Effector memory CD4-positive, alpha-beta T cell (primary cell): ENCODE measurements at regions not wholly inside any gene's neighbourhood (a gene's known extent, or its start where the extent isn't known, plus 50 kb on each side); places are given as distances from the start of the nearest gene placed in this dataset.

ENCODE experiments used
- DNase-seq, 3 donors: peaks; one replicate each; pipeline ENCODE4 v3.0.0-alpha.2; 2020
- H3K27ac ChIP-seq: 2 replicates; pipeline ENCODE4 v1.7.0; 2013; ENCODE audit warnings: mild to moderate bottlenecking, low read length, moderate library complexity; ENCODE audit not compliant: insufficient read depth, poor library complexity, severe bottlenecking
- H3K27me3 ChIP-seq: replicated peaks from 2 replicates; pipeline ENCODE4 v1.7.0; 2013; ENCODE audit warnings: mild to moderate bottlenecking, low read length; ENCODE audit not compliant: insufficient read depth, control insufficient read depth, poor library complexity, severe bottlenecking
- H3K36me3 ChIP-seq: 2 replicates; pipeline ENCODE4 v1.7.0; 2013; ENCODE audit warnings: mild to moderate bottlenecking, low read length, moderate library complexity; ENCODE audit not compliant: control insufficient read depth, insufficient read depth
- H3K4me1 ChIP-seq: 2 replicates; pipeline ENCODE4 v1.7.0; 2013; ENCODE audit warnings: low read length, mild to moderate bottlenecking; ENCODE audit not compliant: control insufficient read depth, insufficient read depth, poor library complexity, severe bottlenecking
- H3K4me3 ChIP-seq: 2 replicates; pipeline ENCODE4 v1.7.0; 2013; ENCODE audit warnings: low read length, low read depth, mild to moderate bottlenecking; ENCODE audit not compliant: insufficient read depth, poor library complexity, severe bottlenecking
- H3K9me3 ChIP-seq: 2 replicates; pipeline ENCODE4 v1.7.0; 2013; ENCODE audit warnings: mild to moderate bottlenecking, low read length, moderate library complexity; ENCODE audit not compliant: control insufficient read depth

DNA sequence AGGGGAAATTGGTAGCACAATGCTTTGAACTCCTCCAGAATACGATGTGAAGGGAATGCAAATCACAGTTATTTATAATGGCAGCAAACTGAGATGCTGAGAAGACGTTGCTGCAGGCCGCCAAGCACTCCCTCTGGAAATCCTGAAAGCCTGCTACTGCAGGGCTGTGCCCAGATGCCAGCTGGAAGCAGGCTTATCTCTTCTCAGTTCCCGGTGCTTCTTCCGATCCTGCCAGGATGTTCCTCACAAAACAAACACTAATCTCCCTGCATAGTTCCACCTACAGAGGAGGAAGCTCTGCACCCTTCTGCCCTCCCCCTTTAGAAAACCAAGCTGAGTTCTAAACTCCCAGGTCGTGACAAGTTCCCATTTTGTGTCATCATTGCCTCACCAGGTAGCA is 201.7 kb upstream of the BCL6 start:
- H3K4me3 ChIP-seq, result no peak overlapping the region

DNA sequence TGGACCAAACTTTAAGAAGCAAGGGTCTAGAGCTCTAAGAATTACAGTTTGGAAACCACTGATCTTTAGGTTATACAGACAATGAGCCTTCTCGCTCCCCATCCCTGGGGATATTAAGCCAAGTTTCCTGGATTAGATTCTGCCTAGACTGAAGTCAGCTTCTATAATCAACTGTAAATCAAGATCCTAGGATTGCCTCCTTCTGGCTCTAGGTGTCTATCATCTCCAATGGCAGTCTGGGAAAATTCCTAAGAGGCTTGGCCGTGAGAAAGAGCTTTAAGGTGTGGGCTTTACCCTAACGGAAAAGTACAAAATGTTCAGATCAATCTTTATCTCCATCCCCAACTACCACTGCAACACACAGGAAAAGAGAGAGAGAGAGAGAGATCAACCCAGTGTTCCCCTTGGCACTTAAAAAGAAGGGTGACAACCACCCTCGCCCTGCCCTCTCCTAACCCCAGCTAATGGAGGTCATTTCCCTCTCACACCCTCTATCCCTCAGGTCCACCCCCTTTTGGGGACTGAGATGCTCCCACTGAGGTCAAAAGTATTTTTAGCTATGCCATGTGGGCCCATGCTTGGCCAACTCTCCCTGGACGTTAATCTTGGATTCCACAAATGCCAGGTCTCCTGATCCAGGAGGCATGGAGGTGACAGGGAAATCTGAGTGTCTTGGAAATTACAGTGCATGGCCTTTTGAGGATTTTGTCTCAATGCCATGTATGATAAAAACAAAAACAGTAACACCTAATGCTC is 202.8 kb upstream of the BCL6 start:
- peaks cover 7% of the 10 kb centered on the region for H3K4me1 ChIP-seq
- no peak overlapping the region for H3K27ac ChIP-seq
- no peaks in the 10 kb centered on the region for H3K27me3 ChIP-seq
- H3K4me3 ChIP-seq, result no peak overlapping the region
- no peak for DNase-seq
- H3K36me3 ChIP-seq, result no peaks in the 10 kb centered on the region
- H3K9me3 ChIP-seq, result no peaks in the 10 kb centered on the region

More for the DNA sequence above, 201.7 kb upstream of the BCL6 start:
- H3K4me1 ChIP-seq, result peaks cover 7% of the 10 kb centered on the region
- no peak for DNase-seq
- H3K9me3 ChIP-seq, result no peaks in the 10 kb centered on the region
- no peaks in the 10 kb centered on the region for H3K36me3 ChIP-seq
- no peaks in the 10 kb centered on the region for H3K27me3 ChIP-seq
- H3K27ac ChIP-seq, result no peak overlapping the region

DNA sequence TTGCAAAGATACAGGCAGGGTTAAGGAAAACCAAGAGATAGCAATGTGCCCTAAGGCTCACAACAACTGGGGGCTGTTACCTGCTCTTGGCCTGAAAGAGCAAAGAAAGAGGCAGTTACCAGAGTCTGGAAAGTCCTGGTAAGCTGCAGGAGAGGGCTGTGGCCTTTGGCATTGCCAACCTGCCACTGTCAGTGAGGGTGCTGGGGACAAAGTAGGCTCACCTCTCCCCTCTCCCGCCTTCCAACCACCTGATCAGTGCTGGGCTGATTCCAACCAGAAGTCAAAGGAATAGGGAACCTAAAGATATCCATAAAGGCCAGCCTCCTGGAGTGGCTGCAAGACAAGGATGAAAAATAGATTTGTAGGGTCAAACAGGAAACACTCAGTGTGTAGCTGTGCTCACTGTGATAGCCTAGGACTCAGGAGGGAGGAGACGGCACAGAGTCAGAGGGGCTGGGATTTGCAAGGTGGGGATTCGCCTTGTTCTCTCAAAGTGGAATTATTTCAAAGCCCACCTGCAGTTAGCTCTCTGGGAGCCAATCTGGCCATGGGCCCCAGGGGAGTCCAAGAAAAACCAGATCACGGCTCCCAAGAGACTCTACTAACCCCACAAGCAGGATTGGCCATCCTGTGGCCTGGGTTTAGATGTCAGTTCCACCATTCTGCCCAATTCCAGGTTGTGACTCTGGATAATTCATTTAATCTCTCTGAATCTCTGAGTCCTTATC is 204.0 kb upstream of the BCL6 start:
- Histone ChIP-seq H3K27me3 (no peaks in the 10 kb centered on the region), H3K4me3 (no peak overlapping the region), H3K9me3 (no peaks in the 10 kb centered on the region), H3K27ac (no peak overlapping the region), H3K36me3 (no peaks in the 10 kb centered on the region), H3K4me1 (peaks cover 7% of the 10 kb centered on the region)
- no peak for DNase-seq

DNA sequence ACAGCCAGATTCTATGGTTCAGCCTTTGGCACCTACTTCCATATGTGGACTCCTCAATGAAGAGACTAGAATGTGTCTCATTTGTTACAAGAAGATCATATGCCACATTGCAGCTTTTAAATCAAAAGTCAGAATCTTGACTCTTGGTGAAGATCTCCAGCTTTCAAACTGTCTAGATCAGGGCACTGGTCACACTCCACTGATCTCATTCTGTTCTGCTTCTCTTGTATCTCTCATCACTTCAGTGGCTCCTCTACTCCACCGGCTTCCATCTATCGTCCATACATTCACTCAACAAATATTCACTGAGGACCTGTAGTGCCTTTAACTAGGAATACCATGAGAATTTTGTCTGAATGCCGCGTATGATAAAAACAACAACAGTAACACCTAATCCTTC is 203.3 kb upstream of the LPP start:
- Histone ChIP-seq H3K4me1 (no peaks in the 10 kb centered on the region), H3K27me3 (no peaks in the 10 kb centered on the region), H3K4me3 (no peak overlapping the region), H3K27ac (no peak overlapping the region), H3K36me3 (no peaks in the 10 kb centered on the region), H3K9me3 (no peaks in the 10 kb centered on the region)
- no peak for DNase-seq

DNA sequence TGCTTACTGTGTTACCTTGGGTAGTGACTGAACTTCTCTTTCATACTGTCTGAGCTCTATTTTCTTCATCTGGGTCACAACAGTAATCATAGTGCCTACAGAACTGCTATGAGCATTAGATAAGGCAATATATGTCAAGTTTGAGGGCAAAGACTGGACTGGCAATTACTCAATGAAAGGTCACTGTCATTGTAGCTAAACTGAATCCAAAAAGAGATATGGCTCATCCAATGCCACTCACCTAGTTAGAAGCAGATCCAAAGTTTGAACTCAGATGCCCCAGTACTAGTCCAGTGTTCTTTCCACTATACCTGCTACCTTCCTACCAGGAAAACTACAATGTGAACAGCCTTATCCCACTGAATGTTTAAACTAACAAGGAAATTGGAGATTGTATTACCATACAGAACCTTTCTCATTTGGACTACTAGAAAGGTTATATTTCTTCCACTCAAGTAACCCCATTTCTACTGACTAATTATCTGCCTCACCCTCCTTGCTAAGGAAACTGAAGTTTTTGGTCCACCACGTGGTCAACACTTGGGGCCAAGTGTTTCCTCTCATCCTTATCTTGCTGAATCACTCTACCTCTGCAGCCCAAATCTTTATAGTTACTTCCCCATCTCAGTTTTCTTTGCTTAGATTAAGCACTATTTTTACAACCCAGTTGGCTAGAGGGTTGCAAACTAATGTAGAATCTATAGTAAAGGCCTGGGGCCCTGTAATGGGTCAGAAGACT is 202.3 kb upstream of the LPP start:
- Histone ChIP-seq H3K27me3 (no peaks in the 10 kb centered on the region), H3K4me3 (no peak overlapping the region), H3K27ac (no peak overlapping the region), H3K36me3 (no peaks in the 10 kb centered on the region), H3K4me1 (no peaks in the 10 kb centered on the region), H3K9me3 (no peaks in the 10 kb centered on the region)
- DNase-seq, result no peak

DNA sequence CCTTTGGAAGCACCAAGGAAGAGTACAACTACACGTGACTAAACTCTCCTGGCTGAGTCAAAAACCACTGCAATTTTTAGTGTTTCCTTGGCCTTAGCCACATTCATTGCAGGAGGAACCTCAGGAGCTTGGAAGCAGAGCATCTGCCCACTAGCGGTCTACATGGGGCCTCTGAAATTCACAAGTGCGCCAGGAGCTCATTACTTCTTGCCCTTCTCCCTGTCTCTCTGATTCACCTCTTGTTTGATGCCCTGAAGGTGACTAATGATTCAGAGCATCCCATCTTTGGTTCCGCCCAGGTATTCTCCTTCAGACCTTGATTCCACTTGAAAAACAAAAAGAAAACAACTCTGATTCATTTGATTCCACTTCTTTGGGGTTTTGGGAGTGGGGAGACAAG is 201.1 kb upstream of the LPP start:
- H3K27ac ChIP-seq, result no peak overlapping the region

DNA sequence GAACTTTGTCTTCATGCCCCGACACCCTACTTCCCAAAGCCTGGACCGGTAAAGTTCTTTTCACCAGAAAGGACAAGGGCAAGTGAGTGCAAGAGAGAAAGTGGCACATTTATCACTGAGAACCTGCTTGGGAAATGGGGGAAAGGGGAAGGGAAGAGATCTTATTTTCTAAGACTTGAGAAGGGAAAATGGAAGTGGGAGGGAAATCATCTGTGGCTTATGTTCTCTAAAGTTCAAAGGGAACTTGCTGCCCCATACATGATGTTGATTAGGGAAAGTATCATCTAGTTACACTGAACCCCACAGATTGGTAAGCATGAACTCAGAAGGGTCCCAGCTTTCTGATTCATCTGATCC is 199.5 kb upstream of the LPP start:
- Histone ChIP-seq H3K27ac (no peak overlapping the region), H3K4me1 (peaks cover 15% of the 10 kb centered on the region), H3K4me3 (no peak overlapping the region)

More for the DNA sequence above, 201.1 kb upstream of the LPP start:
- no peak overlapping the region for H3K4me3 ChIP-seq
- no peaks in the 10 kb centered on the region for H3K27me3 ChIP-seq
- H3K36me3 ChIP-seq, result no peaks in the 10 kb centered on the region
- H3K9me3 ChIP-seq, result no peaks in the 10 kb centered on the region
- DNase-seq, result no peak
- H3K4me1 ChIP-seq, result peaks cover 5% of the 10 kb centered on the region

DNA sequence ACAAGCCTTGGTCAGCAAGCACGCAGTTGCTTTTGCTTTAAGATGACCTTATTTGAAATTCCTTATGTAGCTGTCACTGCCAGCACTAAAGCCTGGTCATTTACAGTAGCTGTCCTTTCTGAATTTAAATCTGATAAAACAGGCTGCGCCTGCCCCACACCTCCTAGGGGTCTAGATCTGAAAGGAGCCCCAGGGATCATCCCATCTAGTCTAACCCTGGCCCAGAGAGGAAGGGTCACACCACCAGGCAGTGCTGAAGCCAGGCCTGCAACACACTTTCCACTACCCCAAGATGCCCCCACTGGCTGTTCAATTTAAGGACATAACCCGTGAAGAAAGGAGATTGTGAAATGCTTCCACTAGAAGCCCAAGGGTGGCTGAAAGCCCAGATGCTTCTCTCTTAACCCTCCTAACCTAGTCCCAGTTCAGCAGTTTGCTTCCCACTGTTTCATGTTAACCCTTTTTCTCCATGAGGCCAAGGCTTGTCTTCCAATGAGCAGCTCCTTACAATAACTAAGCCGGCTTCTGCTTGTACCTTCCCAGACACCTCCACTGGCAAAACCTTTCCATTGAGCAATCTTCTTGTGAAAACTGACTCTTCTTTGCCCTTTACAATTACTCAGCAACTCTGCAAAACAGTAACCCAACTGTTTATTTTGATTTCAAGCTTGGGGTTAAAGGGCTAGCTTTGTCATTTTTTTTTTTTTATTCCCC is 198.9 kb upstream of the LPP start:
- Histone ChIP-seq H3K4me3 (no peak overlapping the region), H3K4me1 (peaks cover 15% of the 10 kb centered on the region), H3K36me3 (no peaks in the 10 kb centered on the region), H3K9me3 (no peaks in the 10 kb centered on the region), H3K27me3 (no peaks in the 10 kb centered on the region), H3K27ac (no peak overlapping the region)
- no peak for DNase-seq

More for the DNA sequence above, 199.5 kb upstream of the LPP start:
- H3K36me3 ChIP-seq, result no peaks in the 10 kb centered on the region
- no peaks in the 10 kb centered on the region for H3K27me3 ChIP-seq
- H3K9me3 ChIP-seq, result no peaks in the 10 kb centered on the region
- DNase-seq, result no peak

DNA sequence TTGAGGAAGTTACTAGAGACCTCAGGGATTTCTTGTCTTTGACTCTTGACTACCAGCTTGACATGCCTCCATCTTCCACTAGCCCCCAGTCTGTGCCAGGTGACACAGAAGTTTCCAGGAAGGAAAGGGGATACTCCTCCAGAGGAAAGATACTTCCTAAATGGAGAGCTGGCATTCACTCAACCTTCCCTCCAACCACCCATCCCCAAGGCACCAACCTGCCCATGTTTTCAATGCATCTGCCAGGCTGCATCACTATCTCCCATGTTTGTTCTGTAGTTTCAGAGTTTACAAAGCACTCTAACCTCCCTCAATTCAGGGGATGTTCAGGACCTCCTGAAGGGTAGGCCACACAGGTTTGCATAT is 198.4 kb upstream of the LPP start:
- Histone ChIP-seq H3K4me1 (peaks cover 15% of the 10 kb centered on the region), H3K4me3 (no peak overlapping the region), H3K27ac (no peak overlapping the region), H3K36me3 (no peaks in the 10 kb centered on the region), H3K9me3 (no peaks in the 10 kb centered on the region), H3K27me3 (no peaks in the 10 kb centered on the region)
- DNase-seq, result no peak
